ENCODE measurements at regions not wholly inside any gene's neighbourhood (a gene's known extent, or its start where the extent isn't known, plus 50 kb on each side); places are given as distances from the start of the nearest gene placed in this dataset.

DNA sequence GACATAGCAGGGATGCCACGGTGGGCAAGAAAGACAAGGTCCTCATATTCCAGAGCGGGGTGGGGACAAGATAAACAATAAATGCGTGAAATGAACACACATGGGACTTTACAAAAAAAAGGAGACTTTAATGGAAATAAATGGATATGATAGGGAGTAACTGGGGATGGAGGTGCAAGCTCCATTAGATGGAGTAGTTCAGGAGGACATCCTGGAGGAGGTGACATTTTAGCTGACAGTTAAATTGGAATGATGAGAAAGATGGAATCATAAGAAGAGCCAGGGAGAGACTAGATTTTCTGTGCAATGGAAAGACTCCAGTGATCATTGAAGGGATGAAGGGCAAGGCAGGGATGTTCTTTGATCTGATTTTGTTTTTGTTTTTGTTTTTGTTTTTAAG is 83.6 kb upstream of the MYL10 start:
- no peak for TF ChIP-seq EZH2 (IDR thresholded peaks at IDR 0.05; ENCODE audit: borderline replicate concordance, low read depth, low read length, poor library complexity, severe bottlenecking)
- TF ChIP-seq, protein P1, sequence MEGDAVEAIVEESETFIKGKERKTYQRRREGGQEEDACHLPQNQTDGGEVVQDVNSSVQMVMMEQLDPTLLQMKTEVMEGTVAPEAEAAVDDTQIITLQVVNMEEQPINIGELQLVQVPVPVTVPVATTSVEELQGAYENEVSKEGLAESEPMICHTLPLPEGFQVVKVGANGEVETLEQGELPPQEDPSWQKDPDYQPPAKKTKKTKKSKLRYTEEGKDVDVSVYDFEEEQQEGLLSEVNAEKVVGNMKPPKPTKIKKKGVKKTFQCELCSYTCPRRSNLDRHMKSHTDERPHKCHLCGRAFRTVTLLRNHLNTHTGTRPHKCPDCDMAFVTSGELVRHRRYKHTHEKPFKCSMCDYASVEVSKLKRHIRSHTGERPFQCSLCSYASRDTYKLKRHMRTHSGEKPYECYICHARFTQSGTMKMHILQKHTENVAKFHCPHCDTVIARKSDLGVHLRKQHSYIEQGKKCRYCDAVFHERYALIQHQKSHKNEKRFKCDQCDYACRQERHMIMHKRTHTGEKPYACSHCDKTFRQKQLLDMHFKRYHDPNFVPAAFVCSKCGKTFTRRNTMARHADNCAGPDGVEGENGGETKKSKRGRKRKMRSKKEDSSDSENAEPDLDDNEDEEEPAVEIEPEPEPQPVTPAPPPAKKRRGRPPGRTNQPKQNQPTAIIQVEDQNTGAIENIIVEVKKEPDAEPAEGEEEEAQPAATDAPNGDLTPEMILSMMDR (conservative IDR thresholded peaks at IDR 0.05; ENCODE audit: low read depth, low read length): no peak

Measured in A673 (cell line).